ENCODE measurements at regions not wholly inside any gene's neighbourhood (a gene's known extent, or its start where the extent isn't known, plus 50 kb on each side); places are given as distances from the start of the nearest gene placed in this dataset.
"Not testable (repeated sequence)": the region's sequence is repeated elsewhere in the genome, so short reads cannot be mapped to it uniquely, and the experiment has no call there.

DNA sequence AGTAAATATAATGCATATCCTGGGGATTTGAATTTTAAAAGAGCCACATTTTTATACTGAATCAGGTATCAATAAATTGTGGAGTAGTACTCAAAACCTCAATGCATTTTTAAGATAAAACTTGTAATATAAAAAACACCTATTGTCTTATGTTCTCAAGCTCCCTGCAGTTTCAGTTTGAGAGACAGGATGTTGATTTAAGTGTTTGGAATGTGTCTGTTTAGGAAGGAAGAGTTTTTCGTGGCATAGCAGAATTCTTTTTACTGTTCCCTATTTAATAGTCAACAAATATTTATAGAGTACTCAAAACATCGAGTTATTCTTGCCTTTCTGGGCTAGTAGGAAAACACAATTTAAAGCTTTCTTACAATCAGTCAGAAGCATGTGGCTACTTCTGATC is 146.1 kb upstream of the BCHE start:
- Mint-ChIP-seq H3K27ac (no peak overlapping the region), H3K9me3 (ENCODE audit: insufficient read depth) (peaks cover 3% of the 10 kb centered on the region), H3K4me3 (no peak overlapping the region), H3K4me1 (no peaks in the 10 kb centered on the region), H3K27me3 (no peaks in the 10 kb centered on the region)
- H3K4me1 ChIP-seq (ENCODE audit: control insufficient read depth in 2 of 2, insufficient read depth in 2 of 2, low read length in 2 of 2), result no peaks in the 10 kb centered on the region
- ATAC-seq (ENCODE audit: low read depth) (no peak), DNase-seq (no peak)
- intact Hi-C loops (cut with micrococcal nuclease), result no loop called here
- H3K4me2 ChIP-seq (replicated peaks; ENCODE audit: low read depth, low read length, poor library complexity, severe bottlenecking), result no peak overlapping the region
- no peaks in the 10 kb centered on the region for H3K79me2 ChIP-seq (ENCODE audit: control insufficient read depth, insufficient read depth, low read length)
- no peaks in the 10 kb centered on the region for H3K27me3 ChIP-seq (replicated peaks in 1 of 4; ENCODE audit: control extremely low read depth in 1 of 4, control insufficient read depth in 3 of 4, insufficient read depth in 4 of 4, low read length in 3 of 4)
- ChIA-PET POLR2A (no interaction called here), CTCF (no interaction called here)
- H3K36me3 ChIP-seq (replicated peaks in 1 of 2; ENCODE audit: control extremely low read depth in 1 of 2, control insufficient read depth in 1 of 2, extremely low read depth in 1 of 2, insufficient read depth in 2 of 2, low read length in 1 of 2), result no peaks in the 10 kb centered on the region
- no peaks in the 10 kb centered on the region for H4K20me1 ChIP-seq (ENCODE audit: control insufficient read depth, insufficient read depth, low read length, poor library complexity, severe bottlenecking)
- TF ChIP-seq EZH2 (IDR thresholded peaks at IDR 0.05; ENCODE audit: borderline replicate concordance, insufficient read depth, low read depth, low read length, poor library complexity, severe bottlenecking) (no peak), CTCF (IDR thresholded peaks at IDR 0.05) (no peak)
- no CpG with 5 or more reads among the region's 2 CpGs for WGBS (ENCODE audit: insufficient coverage)
- no peak overlapping the region for H3K27ac ChIP-seq (ENCODE audit: low read length in 2 of 2)
- no peak overlapping the region for H2AFZ ChIP-seq (ENCODE audit: insufficient read depth, low read depth, low read length, poor library complexity, severe bottlenecking)
- H3K4me3 ChIP-seq (ENCODE audit: control extremely low read depth in 1 of 5, extremely low read depth in 1 of 5, insufficient read depth in 1 of 5, low read depth in 2 of 5, low read length in 4 of 5), result no peak overlapping the region
- H3K9me3 ChIP-seq (ENCODE audit: control extremely low read depth in 1 of 3, control insufficient read depth in 2 of 3, insufficient read depth in 1 of 3, low read length in 2 of 3), result peaks cover 0 to 7% (median 0%) of the 10 kb centered on the region in 3 donors
- no peak overlapping the region for H3K9ac ChIP-seq (ENCODE audit: low read length)

GRCh38 chr3:165981318-165981717 is 144.1 kb upstream of the BCHE start:
- H3K27me3 ChIP-seq (replicated peaks in 1 of 4; ENCODE audit: control extremely low read depth in 1 of 4, control insufficient read depth in 3 of 4, insufficient read depth in 4 of 4, low read length in 3 of 4), result no peaks in the 10 kb centered on the region
- Mint-ChIP-seq H3K4me1 (no peaks in the 10 kb centered on the region), H3K27me3 (no peaks in the 10 kb centered on the region), H3K27ac (no peak overlapping the region), H3K4me3 (no peak overlapping the region), H3K9me3 (ENCODE audit: insufficient read depth) (peaks cover 5% of the 10 kb centered on the region)
- ATAC-seq (ENCODE audit: low read depth) (no peak), DNase-seq (no peak)
- no CpG with 5 or more reads among the region's 1 CpG for WGBS (ENCODE audit: insufficient coverage)
- no peak overlapping the region for H3K27ac ChIP-seq (ENCODE audit: low read length in 2 of 2)
- POLR2A ChIA-PET, result no interaction called here
- H3K4me1 ChIP-seq (ENCODE audit: control insufficient read depth in 2 of 2, insufficient read depth in 2 of 2, low read length in 2 of 2), result no peaks in the 10 kb centered on the region
- CTCF ChIA-PET, result no interaction called here
- H3K4me2 ChIP-seq (replicated peaks; ENCODE audit: low read depth, low read length, poor library complexity, severe bottlenecking), result no peak overlapping the region
- H3K9ac ChIP-seq (ENCODE audit: low read length), result no peak overlapping the region
- no peaks in the 10 kb centered on the region for H3K79me2 ChIP-seq (ENCODE audit: control insufficient read depth, insufficient read depth, low read length)
- no peaks in the 10 kb centered on the region for H4K20me1 ChIP-seq (ENCODE audit: control insufficient read depth, insufficient read depth, low read length, poor library complexity, severe bottlenecking)
- intact Hi-C loops (cut with micrococcal nuclease), result no loop called here
- no peak overlapping the region for H3K4me3 ChIP-seq (ENCODE audit: control extremely low read depth in 1 of 5, extremely low read depth in 1 of 5, insufficient read depth in 1 of 5, low read depth in 2 of 5, low read length in 4 of 5)
- H2AFZ ChIP-seq (ENCODE audit: insufficient read depth, low read depth, low read length, poor library complexity, severe bottlenecking), result no peak overlapping the region
- TF ChIP-seq EZH2 (IDR thresholded peaks at IDR 0.05; ENCODE audit: borderline replicate concordance, insufficient read depth, low read depth, low read length, poor library complexity, severe bottlenecking) (no peak), CTCF (IDR thresholded peaks at IDR 0.05) (no peak)
- peaks cover 0 to 7% (median 0%) of the 10 kb centered on the region in 3 donors for H3K9me3 ChIP-seq (ENCODE audit: control extremely low read depth in 1 of 3, control insufficient read depth in 2 of 3, insufficient read depth in 1 of 3, low read length in 2 of 3)
- no peaks in the 10 kb centered on the region for H3K36me3 ChIP-seq (replicated peaks in 1 of 2; ENCODE audit: control extremely low read depth in 1 of 2, control insufficient read depth in 1 of 2, extremely low read depth in 1 of 2, insufficient read depth in 2 of 2, low read length in 1 of 2)

- H3K9ac ChIP-seq (ENCODE audit: low read length); POLR2A ChIA-PET; H3K36me3 ChIP-seq (replicated peaks in 1 of 2; ENCODE audit: control extremely low read depth in 1 of 2, control insufficient read depth in 1 of 2, extremely low read depth in 1 of 2, insufficient read depth in 2 of 2, low read length in 1 of 2); H3K4me3 Mint-ChIP-seq; H3K27me3 ChIP-seq (replicated peaks in 1 of 4; ENCODE audit: control extremely low read depth in 1 of 4, control insufficient read depth in 3 of 4, insufficient read depth in 4 of 4, low read length in 3 of 4); H3K27ac ChIP-seq (ENCODE audit: low read length in 2 of 2); ATAC-seq (ENCODE audit: low read depth); H3K4me1 Mint-ChIP-seq; intact Hi-C loops (cut with micrococcal nuclease); H3K79me2 ChIP-seq (ENCODE audit: control insufficient read depth, insufficient read depth, low read length); H3K4me1 ChIP-seq (ENCODE audit: control insufficient read depth in 2 of 2, insufficient read depth in 2 of 2, low read length in 2 of 2); H3K9me3 ChIP-seq (ENCODE audit: control extremely low read depth in 1 of 3, control insufficient read depth in 2 of 3, insufficient read depth in 1 of 3, low read length in 2 of 3); H4K20me1 ChIP-seq (ENCODE audit: control insufficient read depth, insufficient read depth, low read length, poor library complexity, severe bottlenecking); DNase-seq; H3K4me3 ChIP-seq (ENCODE audit: control extremely low read depth in 1 of 5, extremely low read depth in 1 of 5, insufficient read depth in 1 of 5, low read depth in 2 of 5, low read length in 4 of 5); H2AFZ ChIP-seq (ENCODE audit: insufficient read depth, low read depth, low read length, poor library complexity, severe bottlenecking); H3K9me3 Mint-ChIP-seq (ENCODE audit: insufficient read depth); H3K4me2 ChIP-seq (replicated peaks; ENCODE audit: low read depth, low read length, poor library complexity, severe bottlenecking); H3K27ac Mint-ChIP-seq; H3K27me3 Mint-ChIP-seq; CTCF ChIA-PET: not testable (repeated sequence)
- no CpG with 5 or more reads among the region's 3 CpGs for WGBS (ENCODE audit: insufficient coverage)
These were observed 123.6 kb upstream of the BCHE start for GRCh38 chr3:165960825-165961224.
